Upper lobe of right lung (tissue), 1 donor: ENCODE measurements at regions not wholly inside any gene's neighbourhood (a gene's known extent, or its start where the extent isn't known, plus 50 kb on each side); places are given as distances from the start of the nearest gene placed in this dataset.

Source experiments
- ATAC-seq: fragments of 200-7000 bp; cut with Tn5 transposase; one replicate; pipeline ENCODE4 v1.9.1; 2020; ENCODE audit warnings: mild to moderate bottlenecking, moderate library complexity
- DNase-seq: peaks from one replicate; pipeline ENCODE4 v3.0.0-alpha.2; 2020
- H3K27ac ChIP-seq: fragments of 200-600 bp; one replicate; pipeline ENCODE4 v1.8.0; 2022
- H3K27me3 ChIP-seq: fragments of 200-600 bp; one replicate; pipeline ENCODE4 v1.8.0; 2022; ENCODE audit warnings: mild to moderate bottlenecking
- H3K36me3 ChIP-seq: fragments of 200-600 bp; one replicate; pipeline ENCODE4 v1.8.0; 2022
- H3K4me1 ChIP-seq: fragments of 200-600 bp; one replicate; pipeline ENCODE4 v1.8.0; 2022
- H3K4me3 ChIP-seq: fragments of 200-600 bp; one replicate; pipeline ENCODE4 v1.8.0; 2022; ENCODE audit warnings: mild to moderate bottlenecking
- H3K9me3 ChIP-seq: fragments of 200-600 bp; one replicate; pipeline ENCODE4 v1.8.0; 2022
- intact Hi-C: fragments of 100-400 bp; cut with DNase I; formaldehyde crosslinking; loops from one replicate; pipeline ENCODE4 v1.11.0; 2022
- TF ChIP-seq, protein P1 (sequence below): fragments of 200-600 bp; IDR thresholded peaks from one replicate; pipeline ENCODE4 v1.8.0; 2022; ENCODE audit warnings: antibody characterized with exemption
- donor health status: DM: no; HTN: yes; CAD: no; lungs with severe emphysema.

DNA sequence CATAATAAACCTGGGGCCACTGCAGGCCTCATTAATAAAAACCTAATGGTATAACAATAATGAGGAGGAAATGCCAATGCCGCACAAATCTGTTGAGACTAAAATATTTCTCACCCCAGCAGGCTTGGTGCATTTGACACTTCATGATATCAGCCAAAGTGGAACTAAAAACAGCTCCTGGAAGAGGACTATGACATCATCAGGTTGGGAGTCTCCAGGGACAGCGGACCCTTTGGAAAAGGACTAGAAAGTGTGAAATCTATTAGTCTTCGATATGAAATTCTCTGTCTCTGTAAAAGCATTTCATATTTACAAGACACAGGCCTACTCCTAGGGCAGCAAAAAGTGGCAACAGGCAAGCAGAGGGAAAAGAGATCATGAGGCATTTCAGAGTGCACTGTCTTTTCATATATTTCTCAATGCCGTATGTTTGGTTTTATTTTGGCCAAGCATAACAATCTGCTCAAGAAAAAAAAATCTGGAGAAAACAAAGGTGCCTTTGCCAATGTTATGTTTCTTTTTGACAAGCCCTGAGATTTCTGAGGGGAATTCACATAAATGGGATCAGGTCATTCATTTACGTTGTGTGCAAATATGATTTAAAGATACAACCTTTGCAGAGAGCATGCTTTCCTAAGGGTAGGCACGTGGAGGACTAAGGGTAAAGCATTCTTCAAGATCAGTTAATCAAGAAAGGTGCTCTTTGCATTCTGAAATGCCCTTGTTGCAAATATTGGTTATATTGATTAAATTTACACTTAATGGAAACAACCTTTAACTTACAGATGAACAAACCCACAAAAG, 580.9 kb upstream of the TMEFF2 start:
- Histone ChIP-seq H3K4me1 (no peaks in the 10 kb centered on the region), H3K27me3 (no peaks in the 10 kb centered on the region), H3K9me3 (no peaks in the 10 kb centered on the region), H3K4me3 (no peak overlapping the region), H3K27ac (no peak overlapping the region), H3K36me3 (no peaks in the 10 kb centered on the region)
- TF ChIP-seq, protein P1, sequence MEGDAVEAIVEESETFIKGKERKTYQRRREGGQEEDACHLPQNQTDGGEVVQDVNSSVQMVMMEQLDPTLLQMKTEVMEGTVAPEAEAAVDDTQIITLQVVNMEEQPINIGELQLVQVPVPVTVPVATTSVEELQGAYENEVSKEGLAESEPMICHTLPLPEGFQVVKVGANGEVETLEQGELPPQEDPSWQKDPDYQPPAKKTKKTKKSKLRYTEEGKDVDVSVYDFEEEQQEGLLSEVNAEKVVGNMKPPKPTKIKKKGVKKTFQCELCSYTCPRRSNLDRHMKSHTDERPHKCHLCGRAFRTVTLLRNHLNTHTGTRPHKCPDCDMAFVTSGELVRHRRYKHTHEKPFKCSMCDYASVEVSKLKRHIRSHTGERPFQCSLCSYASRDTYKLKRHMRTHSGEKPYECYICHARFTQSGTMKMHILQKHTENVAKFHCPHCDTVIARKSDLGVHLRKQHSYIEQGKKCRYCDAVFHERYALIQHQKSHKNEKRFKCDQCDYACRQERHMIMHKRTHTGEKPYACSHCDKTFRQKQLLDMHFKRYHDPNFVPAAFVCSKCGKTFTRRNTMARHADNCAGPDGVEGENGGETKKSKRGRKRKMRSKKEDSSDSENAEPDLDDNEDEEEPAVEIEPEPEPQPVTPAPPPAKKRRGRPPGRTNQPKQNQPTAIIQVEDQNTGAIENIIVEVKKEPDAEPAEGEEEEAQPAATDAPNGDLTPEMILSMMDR, result no peak
- intact Hi-C loops, result no loop called here
- DNase-seq, result no peak
- ATAC-seq, result no peak

DNA sequence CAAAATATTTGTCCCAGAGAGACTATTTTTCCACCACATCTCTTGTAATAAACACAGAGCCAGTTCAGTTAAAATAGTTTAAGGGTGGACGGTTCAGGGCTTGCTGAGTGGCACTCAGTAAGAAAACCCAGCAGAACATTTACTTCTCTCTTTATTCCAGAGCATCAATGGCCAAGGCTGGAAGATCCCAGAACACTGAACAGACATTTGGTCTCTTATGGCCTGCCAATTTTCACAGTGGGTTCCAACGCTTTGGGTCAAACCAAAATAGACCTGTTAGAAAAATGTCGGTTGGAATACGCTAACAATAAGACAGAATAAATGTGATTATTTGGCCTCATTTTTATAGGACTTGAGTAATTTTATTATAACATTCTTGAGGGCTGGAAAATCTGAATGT, 580.3 kb upstream of the TMEFF2 start:
- H3K9me3 ChIP-seq, result no peaks in the 10 kb centered on the region
- no peaks in the 10 kb centered on the region for H3K4me1 ChIP-seq
- ATAC-seq (no peak), DNase-seq (no peak)
- no peaks in the 10 kb centered on the region for H3K36me3 ChIP-seq
- intact Hi-C loops, result no loop called here
- H3K27ac ChIP-seq, result no peak overlapping the region
- TF ChIP-seq, protein P1, result no peak
- H3K27me3 ChIP-seq, result no peaks in the 10 kb centered on the region
- no peak overlapping the region for H3K4me3 ChIP-seq

DNA sequence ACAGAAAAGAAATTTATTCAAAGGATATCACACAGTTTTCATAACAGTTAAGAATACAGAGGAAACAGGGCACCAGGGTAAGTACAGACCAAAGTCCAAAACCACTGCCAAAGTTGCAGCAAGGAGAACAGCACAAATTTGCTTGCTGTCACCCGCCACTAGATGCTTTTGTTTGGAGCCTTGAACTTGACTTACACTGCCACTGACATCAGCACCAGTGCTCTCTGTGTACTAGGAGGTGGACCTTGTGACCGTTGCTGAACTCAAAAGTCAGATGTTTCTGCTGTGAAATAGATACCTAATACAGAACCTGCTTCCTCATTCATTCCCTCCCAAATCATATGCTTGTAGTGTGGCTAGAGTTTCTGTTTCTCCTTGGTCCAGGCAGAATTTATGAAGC, 578.3 kb upstream of the TMEFF2 start:
- Histone ChIP-seq H3K9me3 (no peaks in the 10 kb centered on the region), H3K27ac (no peak overlapping the region), H3K36me3 (no peaks in the 10 kb centered on the region), H3K4me3 (no peak overlapping the region), H3K4me1 (no peaks in the 10 kb centered on the region), H3K27me3 (no peaks in the 10 kb centered on the region)
- DNase-seq (no peak), ATAC-seq (no peak)
- TF ChIP-seq, protein P1, result no peak
- intact Hi-C loops, result no loop called here

DNA sequence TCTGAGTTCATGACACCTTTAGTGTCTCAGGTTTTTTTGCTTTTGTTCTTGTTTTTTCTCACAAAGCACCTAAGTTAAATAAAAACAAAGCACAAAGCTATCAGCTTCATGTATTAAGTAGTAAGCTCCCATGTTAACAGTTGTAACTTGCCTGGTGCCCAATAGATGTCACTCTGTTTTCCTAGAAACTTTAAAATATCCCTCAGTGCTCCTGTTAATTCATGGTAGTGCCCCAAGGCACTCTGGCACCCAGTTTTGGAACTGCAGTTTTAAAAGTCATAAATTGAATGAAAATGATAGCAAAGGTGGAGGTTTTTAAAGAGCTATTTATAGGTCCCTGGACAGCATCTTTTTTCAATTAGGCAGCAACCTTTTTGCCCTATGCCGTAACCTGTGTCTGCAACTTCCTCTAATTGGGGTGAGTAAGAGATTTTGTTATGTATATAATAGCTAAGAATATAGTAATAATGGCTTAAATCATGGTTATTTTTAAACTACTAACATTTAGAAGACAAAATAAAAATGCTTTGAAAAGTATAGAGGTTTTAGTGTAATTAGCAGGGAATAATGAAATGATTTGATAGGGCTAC, 555.0 kb upstream of the TMEFF2 start:
- Histone ChIP-seq H3K4me1 (no peaks in the 10 kb centered on the region), H3K4me3 (no peak overlapping the region), H3K36me3 (no peaks in the 10 kb centered on the region), H3K27ac (no peak overlapping the region), H3K27me3 (no peaks in the 10 kb centered on the region), H3K9me3 (no peaks in the 10 kb centered on the region)
- intact Hi-C loops, result no loop called here
- ATAC-seq (no peak), DNase-seq (no peak)
- TF ChIP-seq, protein P1, result no peak

DNA sequence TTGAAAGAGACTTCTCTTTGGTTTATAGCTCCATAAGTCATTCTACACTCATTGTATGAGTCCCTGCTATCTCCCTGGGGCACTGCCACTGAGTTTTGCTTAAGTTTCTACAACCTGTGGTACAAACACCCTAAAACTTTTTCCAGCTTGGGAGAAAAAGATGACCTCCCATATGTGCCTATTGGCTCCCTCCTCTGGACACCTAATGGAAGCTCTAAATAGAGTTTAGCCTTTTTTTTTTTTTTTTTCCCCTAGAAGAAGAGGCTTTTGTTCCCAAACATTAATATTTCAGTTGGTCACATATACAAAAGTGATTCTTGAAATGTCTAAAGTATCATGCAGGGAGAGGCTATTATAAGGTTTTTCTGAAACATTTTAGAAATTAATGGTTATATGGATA, 547.2 kb upstream of the TMEFF2 start:
- no peak overlapping the region for H3K4me3 ChIP-seq
- DNase-seq (no peak), ATAC-seq (no peak)
- TF ChIP-seq, protein P1, result no peak
- H3K4me1 ChIP-seq, result no peaks in the 10 kb centered on the region
- H3K27me3 ChIP-seq, result no peaks in the 10 kb centered on the region
- no peaks in the 10 kb centered on the region for H3K9me3 ChIP-seq
- no peak overlapping the region for H3K27ac ChIP-seq
- intact Hi-C loops, result no loop called here
- H3K36me3 ChIP-seq, result no peaks in the 10 kb centered on the region
